Thyroid gland (tissue), 4 donors: ENCODE measurements at regions not wholly inside any gene's neighbourhood (a gene's known extent, or its start where the extent isn't known, plus 50 kb on each side); places are given as distances from the start of the nearest gene placed in this dataset.

Experiments used
- DNase-seq, 2 donors: peaks; one replicate each; pipeline ENCODE4 v3.0.0-alpha.2; 2019
- H3K27ac ChIP-seq, 3 donors: fragments of 200-600 bp; sonication (generic); 1 replicate in 2 of 3; 2 replicates in 1 of 3; pipeline ENCODE4 v1.5.1; 2016 to 2019; ENCODE audit warnings: mild to moderate bottlenecking in 1 of 3, moderate library complexity in 1 of 3
- H3K27me3 ChIP-seq: fragments of 200-600 bp; sonication (generic); one replicate; pipeline ENCODE4 v1.5.1; 2019
- H3K36me3 ChIP-seq, 2 donors: fragments of 200-600 bp; sonication (generic); one replicate each; pipeline ENCODE4 v1.5.1; 2016 to 2019
- H3K4me1 ChIP-seq, 2 donors: fragments of 200-600 bp; sonication (generic); one replicate each; pipeline ENCODE4 v1.5.1; 2017 to 2019
- H3K4me3 ChIP-seq, 3 donors: fragments of 200-600 bp; sonication (generic); replicated peaks in 1 of 3; 1 replicate in 2 of 3; 2 replicates in 1 of 3; pipeline ENCODE4 v1.5.1; 2016; ENCODE audit warnings: mild to moderate bottlenecking in 1 of 3
- H3K9me3 ChIP-seq: fragments of 200-600 bp; sonication (generic); one replicate; pipeline ENCODE4 v1.5.1; 2017
- CTCF ChIP-seq, 6 experiments: fragments of 200-600 bp in 3 of 6; fragments of 450-650 bp in 3 of 6; sonication (generic) in 3 of 6; IDR thresholded peaks; one replicate each; pipeline ENCODE4 v1.5.1; 2016 to 2019; ENCODE audit warnings: antibody characterized with exemption in 6 of 6, mild to moderate bottlenecking in 2 of 6, inconsistent platforms in 1 of 6, moderate library complexity in 1 of 6
- POLR2A ChIP-seq, 2 donors: fragments of 450-650 bp; IDR thresholded peaks; one replicate each; pipeline ENCODE4 v1.6.1; 2017; ENCODE audit warnings: antibody characterized with exemption in 2 of 2, mild to moderate bottlenecking in 2 of 2, moderate library complexity in 1 of 2
- WGBS, 2 donors: methylation state at CpG; one replicate each; pipeline ENCODE4 v1.1.5; 2017; 5-methylcytosine and 5-hydroxymethylcytosine counted together
- intact Hi-C: fragments of 100-400 bp; cut with DNase I; formaldehyde crosslinking; loops from one replicate; pipeline ENCODE4 v1.15.1; 2023

GRCh38 chr16:51420247-51420646 is 269.2 kb upstream of the SALL1 start:
- 23 to 60% methylated on average over 2 of the region's 2 CpGs for WGBS, 2 donors
- H3K27ac ChIP-seq = peak overlapping the region in 1 of 3 donors; percentile 38
- no peak overlapping the region for H3K4me3 ChIP-seq

GRCh38 chr16:51419768-51420167 is 268.7 kb upstream of the SALL1 start:
- Histone ChIP-seq H3K4me3 (no peak overlapping the region), H3K36me3 (no peaks in the 10 kb centered on the region), H3K9me3 (no peaks in the 10 kb centered on the region), H3K4me1 (no peaks in the 10 kb centered on the region), H3K27me3 (no peaks in the 10 kb centered on the region), H3K27ac (no peak overlapping the region)
- intact Hi-C loops = no loop called here
- TF ChIP-seq POLR2A (IDR thresholded peaks at IDR 0.05) = no peak
- no peak for TF ChIP-seq CTCF (IDR thresholded peaks at IDR 0.05)
- DNase-seq = no peak
- 56 to 61% methylated on average over 2 of the region's 2 CpGs for WGBS, 2 donors

More at GRCh38 chr16:51420247-51420646, 269.2 kb upstream of the SALL1 start:
- TF ChIP-seq CTCF (IDR thresholded peaks at IDR 0.05) (no peak), POLR2A (IDR thresholded peaks at IDR 0.05) (no peak)
- Histone ChIP-seq H3K27me3 (no peaks in the 10 kb centered on the region), H3K36me3 (no peaks in the 10 kb centered on the region), H3K4me1 (no peaks in the 10 kb centered on the region), H3K9me3 (no peaks in the 10 kb centered on the region)
- DNase-seq = peak; percentile 30 to 59
- intact Hi-C loops = no loop called here

GRCh38 chr16:51418258-51418657 is 267.2 kb upstream of the SALL1 start:
- DNase-seq = no peak
- H3K9me3 ChIP-seq = no peaks in the 10 kb centered on the region
- 83 to 84% methylated on average over 6 of the region's 6 CpGs for WGBS, 2 donors
- no peaks in the 10 kb centered on the region for H3K36me3 ChIP-seq
- no peak for TF ChIP-seq CTCF (IDR thresholded peaks at IDR 0.05)
- no peak overlapping the region for H3K27ac ChIP-seq
- intact Hi-C loops = no loop called here
- H3K4me3 ChIP-seq = no peak overlapping the region
- H3K4me1 ChIP-seq = no peaks in the 10 kb centered on the region
- no peaks in the 10 kb centered on the region for H3K27me3 ChIP-seq

DNA sequence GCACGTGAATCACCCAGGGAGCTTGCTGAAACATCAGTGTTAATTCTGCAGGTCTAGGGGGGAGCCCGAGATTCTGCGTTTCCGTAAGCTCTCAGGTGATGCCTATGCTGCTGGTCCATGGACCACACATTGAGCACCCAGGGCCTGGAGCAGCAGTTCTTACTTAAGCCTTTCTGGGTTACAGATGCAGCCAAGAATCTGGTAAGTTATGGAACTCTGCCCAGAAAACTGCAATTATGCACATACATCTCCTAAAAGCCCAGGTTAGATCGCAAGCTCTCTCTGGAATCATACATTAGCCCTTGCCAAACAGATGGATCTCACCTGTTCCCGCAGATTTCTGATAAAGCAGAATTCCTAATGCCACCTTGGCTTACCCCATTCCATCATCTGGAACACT is 265.9 kb upstream of the SALL1 start:
- no peak overlapping the region for H3K4me3 ChIP-seq

DNA sequence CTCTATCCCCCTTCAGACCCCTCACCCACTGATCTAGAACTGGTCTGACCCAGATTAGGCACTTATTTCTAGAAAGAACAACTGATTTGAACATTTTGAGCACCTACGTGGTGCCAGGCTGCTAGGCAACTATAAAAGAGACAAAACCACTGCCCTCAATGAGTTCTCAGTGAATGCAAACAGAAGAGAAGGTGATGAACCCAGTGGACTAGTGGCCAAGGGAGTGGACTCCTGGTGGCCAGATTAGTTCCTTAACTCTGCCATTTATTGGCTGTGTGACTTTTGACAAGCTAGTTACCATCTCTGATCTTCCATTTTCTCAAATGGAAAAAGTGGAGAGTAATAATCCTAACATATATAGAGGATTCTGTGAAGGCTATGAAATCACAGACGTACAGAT is 259.1 kb upstream of the SALL1 start:
- Histone ChIP-seq H3K4me1 (no peaks in the 10 kb centered on the region), H3K9me3 (no peaks in the 10 kb centered on the region), H3K4me3 (no peak overlapping the region), H3K27me3 (no peaks in the 10 kb centered on the region), H3K27ac (no peak overlapping the region), H3K36me3 (no peaks in the 10 kb centered on the region)
- DNase-seq = no peak
- intact Hi-C loops = no loop called here
- 80 to 87% methylated on average over 2 of the region's 2 CpGs for WGBS, 2 donors
- TF ChIP-seq POLR2A (IDR thresholded peaks at IDR 0.05) (no peak), CTCF (IDR thresholded peaks at IDR 0.05) (no peak)

More for the DNA sequence above, 265.9 kb upstream of the SALL1 start:
- Histone ChIP-seq H3K27ac (no peak overlapping the region), H3K27me3 (no peaks in the 10 kb centered on the region), H3K4me1 (no peaks in the 10 kb centered on the region), H3K36me3 (no peaks in the 10 kb centered on the region), H3K9me3 (no peaks in the 10 kb centered on the region)
- intact Hi-C loops = no loop called here
- DNase-seq = no peak
- 87 to 92% methylated on average over 6 of the region's 6 CpGs for WGBS, 2 donors
- no peak for TF ChIP-seq CTCF (IDR thresholded peaks at IDR 0.05)
- no peak for TF ChIP-seq POLR2A (IDR thresholded peaks at IDR 0.05)
